Liver (tissue), 3 donors: ENCODE measurements at regions not wholly inside any gene's neighbourhood (a gene's known extent, or its start where the extent isn't known, plus 50 kb on each side); places are given as distances from the start of the nearest gene placed in this dataset.

ENCODE experiments used
- ATF3 ChIP-seq: IDR thresholded peaks from 2 replicates; pipeline ENCODE4 v1.6.1; 2016; ENCODE audit warnings: antibody characterized with exemption
- CTCF ChIP-seq: fragments of 150-350 bp; IDR thresholded peaks from 2 replicates; pipeline ENCODE4 v1.5.1; 2017; ENCODE audit warnings: improper control_type of control experiment, low read depth, low read length; ENCODE audit not compliant: missing input control
- JUND ChIP-seq, 2 donors: IDR thresholded peaks; 2 replicates each; pipeline ENCODE4 v1.6.1; 2016; ENCODE audit warnings: antibody characterized with exemption in 2 of 2
- REST ChIP-seq: IDR thresholded peaks from 2 replicates; pipeline ENCODE4 v1.6.1; 2016; ENCODE audit warnings: antibody characterized with exemption, mild to moderate bottlenecking
- RXRA ChIP-seq, 2 donors: IDR thresholded peaks; 2 replicates each; pipeline ENCODE4 v1.6.1; 2017 to 2018; ENCODE audit warnings: antibody characterized with exemption in 2 of 2, mild to moderate bottlenecking in 1 of 2
- TAF1 ChIP-seq: conservative IDR thresholded peaks from 2 replicates; pipeline ENCODE4 v1.6.1; 2016; ENCODE audit warnings: antibody characterized with exemption, mild to moderate bottlenecking
- ZBTB33 ChIP-seq: IDR thresholded peaks from 2 replicates; pipeline ENCODE4 v1.6.1; 2016; ENCODE audit warnings: antibody characterized with exemption
- donor health status: healthy.
- donor health status: healthy.

- TF ChIP-seq CTCF: no peak
- TF ChIP-seq TAF1: no peak
- no peak for TF ChIP-seq RXRA (IDR thresholded peaks at IDR 0.05)
- no peak for TF ChIP-seq JUND (IDR thresholded peaks at IDR 0.05)
- no peak for TF ChIP-seq REST
- no peak for TF ChIP-seq ZBTB33
- TF ChIP-seq ATF3: no peak
These were observed 806.4 kb downstream of the TRIB2 start for GRCh38 chr2:13522917-13523821.
